ENCODE measurements at regions not wholly inside any gene's neighbourhood (a gene's known extent, or its start where the extent isn't known, plus 50 kb on each side); places are given as distances from the start of the nearest gene placed in this dataset.
"Not testable (repeated sequence)": the region's sequence is repeated elsewhere in the genome, so short reads cannot be mapped to it uniquely, and the experiment has no call there.

DNA sequence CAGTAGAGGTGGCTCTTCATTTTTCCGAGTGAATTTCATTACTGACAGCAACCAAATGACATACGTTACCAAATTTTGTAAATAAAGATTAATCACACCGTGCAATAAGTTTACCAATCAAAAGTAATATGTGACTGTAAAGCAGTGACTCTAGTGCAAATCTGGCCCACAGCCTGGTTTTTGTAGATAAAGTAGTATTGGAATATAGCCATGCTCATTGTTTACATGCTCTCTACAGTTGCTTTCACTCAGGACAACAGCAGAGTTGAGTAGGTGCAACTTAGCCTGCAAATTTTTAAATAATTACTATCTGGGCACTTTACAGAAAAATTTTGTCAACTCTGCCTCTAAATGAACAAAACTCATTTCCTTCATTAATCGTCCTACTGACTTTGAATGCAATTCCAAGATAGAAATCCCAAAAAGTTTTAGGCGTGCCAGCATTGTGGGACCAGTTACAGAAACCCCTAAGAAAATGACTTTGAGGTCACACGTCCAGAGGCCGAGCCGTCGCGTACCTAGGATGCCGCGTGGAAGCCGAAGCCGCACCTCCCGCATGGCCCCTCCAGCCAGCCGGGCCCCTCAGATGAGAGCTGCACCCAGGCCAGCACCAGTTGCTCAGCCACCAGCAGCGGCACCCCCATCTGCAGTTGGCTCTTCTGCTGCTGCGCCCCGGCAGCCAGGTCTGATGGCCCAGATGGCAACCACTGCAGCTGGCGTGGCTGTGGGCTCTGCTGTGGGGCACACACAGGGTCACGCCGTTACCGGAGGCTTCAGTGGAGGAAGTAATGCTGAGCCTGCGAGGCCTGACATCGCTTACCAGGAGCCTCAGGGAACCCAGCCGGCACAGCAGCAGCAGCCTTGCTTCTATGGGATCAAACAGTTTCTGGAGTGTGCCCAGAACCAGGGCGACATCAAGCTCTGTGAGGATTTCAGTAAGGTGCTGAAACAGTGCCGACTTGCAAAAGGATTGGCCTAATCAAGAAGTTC lies 180.7 kb upstream of the TLE4 start:
- DNase-seq (ENCODE audit: low read depth): no peak

DNA sequence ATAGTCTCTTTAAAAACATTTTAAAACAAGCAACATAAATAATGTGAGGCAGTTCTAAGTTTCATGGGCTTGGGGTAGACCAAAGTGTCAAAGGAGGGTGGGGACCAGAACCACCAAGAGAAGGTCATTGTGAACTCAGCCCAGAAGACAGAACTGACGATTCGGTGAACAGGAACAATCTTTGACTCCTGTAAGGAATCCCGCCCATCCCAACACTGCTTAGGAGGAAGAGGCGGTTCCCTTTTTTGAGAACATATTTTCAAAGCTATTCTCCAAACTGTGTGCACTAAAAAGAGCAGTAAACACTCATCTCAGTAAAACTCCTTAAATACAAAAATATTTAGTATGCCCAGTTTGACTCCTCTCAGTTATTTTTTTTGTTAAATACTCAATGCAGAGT lies 176.5 kb upstream of the TLE4 start:
- DNase-seq (ENCODE audit: low read depth): no peak

DNA sequence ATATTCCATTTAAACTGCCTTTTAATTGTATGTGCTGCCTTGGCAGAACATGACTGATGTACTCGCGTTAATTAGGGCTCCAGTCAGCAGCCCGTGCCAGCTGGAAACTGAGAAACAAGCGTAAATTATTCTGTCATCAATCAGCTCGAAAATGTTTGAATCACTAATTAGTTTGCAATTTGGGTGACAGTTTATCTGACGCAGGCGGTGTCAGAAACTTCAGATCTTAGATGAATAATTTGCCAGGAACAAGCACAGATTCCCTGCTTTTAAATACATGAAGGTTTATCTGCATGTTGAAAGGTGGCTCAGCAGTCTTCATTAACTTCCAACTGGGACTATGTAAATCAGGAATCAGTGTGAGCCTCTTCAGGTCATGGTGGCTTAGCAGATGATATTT lies 176.0 kb upstream of the TLE4 start:
- DNase-seq (ENCODE audit: low read depth): no peak

DNA sequence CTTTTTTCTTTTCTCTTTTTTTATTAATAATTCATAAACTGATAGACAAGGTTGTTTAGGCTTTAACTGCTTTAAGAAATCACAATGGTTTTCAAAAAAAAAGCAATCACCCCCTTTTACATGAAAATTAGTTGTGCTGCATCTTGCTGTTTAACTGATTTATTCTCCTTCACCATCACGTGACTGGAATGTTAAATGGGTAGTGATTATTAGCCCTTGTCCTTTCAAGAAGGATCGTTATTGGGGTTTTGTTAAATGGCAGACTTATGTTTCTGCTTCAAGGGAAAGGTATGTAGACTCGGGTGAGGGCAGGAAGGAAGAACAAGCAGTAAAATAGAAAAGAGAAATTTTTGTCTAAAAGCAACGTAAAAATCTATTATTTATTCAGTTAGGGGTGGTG lies 175.6 kb upstream of the TLE4 start:
- no peak for DNase-seq (ENCODE audit: low read depth)

DNA sequence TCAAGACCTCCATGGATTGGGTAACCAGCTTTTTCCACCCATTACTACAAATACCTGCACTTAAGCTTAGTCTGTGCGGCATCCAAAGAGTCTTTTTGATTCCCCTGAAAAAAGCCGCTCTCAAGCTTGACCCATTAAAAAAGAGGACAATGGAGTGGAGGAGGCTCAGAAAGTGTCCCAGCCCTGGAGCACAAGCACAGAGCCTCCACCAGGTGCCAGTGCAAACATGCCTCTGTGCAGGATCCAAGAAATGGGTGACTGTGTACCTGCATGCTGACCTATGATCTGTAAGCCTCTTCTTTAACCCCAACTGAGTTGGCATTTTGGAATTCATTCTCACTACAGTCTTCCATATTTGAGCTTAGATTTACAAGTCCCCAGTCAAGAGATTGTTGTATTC lies 168.3 kb upstream of the TLE4 start:
- no peak for DNase-seq (ENCODE audit: low read depth)

DNA sequence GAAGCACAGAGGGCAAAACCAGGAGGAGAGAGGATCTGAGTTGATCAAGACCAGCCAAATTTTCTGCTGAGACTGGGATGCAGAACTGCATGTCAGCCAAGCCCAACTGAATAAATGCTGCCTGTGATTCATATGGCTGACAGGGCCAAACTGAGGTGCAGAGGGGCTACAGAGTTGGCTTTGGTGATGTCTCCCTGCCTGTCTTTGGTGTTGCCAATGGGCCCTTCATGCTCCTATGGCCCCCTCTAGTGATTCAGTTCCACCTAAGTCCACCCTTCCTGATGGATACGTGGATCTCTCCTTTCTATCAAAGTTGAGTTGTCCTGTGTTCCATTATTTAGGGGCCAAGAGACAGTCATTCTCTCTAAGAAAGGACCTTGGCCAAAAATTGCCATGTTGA lies 163.6 kb upstream of the TLE4 start:
- no peak for DNase-seq (ENCODE audit: low read depth)

DNA sequence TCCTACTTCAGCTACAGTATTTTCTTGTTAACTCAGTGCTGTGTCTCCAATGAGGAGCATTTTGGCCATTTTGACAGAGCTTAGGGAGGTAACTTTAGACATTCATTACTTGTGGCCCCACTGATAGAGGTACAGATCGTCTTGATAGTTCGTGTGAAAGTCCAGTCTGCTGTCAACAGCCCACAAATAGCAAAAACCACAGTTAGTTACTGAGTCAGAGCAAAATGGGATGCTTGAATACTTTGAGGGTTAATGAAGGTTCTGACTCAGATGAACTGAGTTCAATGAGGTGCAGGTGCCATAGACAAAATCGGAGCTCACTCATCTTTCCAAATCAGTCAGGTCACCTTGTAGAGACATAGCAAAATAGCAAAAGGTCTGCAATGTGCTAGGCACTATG lies 163.1 kb upstream of the TLE4 start:
- no peak for DNase-seq (ENCODE audit: low read depth)

DNA sequence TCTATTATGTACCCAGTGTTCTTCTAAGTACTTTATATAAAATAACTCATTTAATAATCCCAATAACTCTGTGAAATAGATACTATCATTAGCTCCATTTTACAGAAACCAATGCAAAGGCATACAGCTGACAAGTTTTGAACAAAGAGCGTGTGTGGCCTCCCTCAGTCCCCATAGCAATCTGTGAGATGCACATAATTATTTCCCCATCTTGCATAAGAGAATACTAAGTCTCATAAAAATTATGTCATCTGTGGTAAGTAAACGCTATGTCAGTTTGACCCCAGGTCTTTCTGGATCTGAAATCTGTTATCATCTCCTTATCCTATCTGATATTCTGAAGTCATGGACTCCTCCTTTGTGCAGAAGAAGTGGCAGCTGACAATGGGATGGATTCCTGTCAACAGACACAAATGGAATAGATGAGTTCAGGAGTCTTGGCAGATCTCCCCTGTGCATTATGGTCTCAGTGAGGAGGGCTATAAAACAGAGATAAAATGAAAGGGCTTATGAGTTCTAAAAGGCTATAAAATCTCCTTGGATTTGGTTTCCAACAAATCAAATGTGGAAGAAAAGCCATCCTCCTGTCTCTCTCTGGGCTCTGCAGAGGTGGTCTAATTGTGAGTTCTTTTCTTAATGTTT lies 162.5 kb upstream of the TLE4 start:
- no peak for DNase-seq (ENCODE audit: low read depth)

DNA sequence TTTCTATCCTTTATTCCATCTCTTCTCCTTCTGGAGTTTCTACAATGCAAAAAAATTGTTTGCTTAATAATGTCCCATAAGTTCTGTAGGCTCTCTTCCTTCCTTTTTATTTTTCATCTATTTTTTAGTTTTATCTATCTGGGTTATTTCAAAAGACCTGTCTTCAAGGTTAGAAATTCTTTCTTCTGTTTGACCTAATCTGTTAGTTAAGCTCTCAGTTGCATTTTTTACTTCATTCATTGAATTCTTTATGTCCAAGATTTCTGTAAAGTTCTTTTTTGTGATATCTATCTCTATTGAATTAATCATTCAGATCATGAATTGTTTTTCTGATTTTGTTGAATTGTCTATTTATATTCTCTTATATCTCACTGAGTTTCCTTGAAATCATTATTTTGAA lies 145.9 kb upstream of the TLE4 start:
- no peak for DNase-seq (ENCODE audit: low read depth)

DNA sequence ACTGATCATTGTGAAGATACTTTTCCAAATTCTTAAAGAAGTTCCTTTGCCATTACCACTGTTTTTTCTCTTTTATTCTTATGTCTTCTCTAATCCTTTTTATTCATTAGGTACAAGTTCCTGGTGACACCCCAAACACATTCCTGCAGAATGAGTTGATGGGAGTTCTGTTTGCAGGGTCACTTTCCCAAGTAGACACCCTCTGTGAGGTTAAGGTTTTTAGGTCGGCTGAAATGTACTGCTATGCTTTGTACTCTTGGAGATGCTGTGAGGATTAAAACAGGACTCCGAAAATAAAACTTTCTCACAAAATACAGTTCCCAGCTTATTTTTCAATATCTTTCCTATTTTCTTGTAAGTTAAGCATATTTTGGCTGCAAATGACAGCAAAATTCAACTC lies 143.3 kb upstream of the TLE4 start:
- no peak for DNase-seq (ENCODE audit: low read depth)

DNA sequence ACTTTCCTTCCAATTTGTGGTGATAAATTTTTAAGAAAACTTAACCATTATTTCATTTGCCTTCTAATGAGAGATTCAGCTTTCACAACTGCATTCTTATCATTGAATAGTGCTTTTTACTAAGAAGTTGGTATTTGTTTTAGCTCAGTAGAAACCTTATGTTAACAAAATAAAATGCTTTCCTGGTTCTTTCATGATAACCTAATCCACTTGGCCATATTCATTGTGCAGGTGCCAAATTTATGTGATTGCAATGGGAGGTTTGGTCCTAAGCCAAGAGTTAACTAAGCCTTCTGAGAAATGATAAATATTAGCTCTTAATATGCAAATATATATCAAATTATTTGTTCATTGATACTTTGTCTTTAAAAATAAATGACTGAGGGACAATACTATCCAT lies 141.1 kb upstream of the TLE4 start:
- DNase-seq (ENCODE audit: low read depth): no peak

DNA sequence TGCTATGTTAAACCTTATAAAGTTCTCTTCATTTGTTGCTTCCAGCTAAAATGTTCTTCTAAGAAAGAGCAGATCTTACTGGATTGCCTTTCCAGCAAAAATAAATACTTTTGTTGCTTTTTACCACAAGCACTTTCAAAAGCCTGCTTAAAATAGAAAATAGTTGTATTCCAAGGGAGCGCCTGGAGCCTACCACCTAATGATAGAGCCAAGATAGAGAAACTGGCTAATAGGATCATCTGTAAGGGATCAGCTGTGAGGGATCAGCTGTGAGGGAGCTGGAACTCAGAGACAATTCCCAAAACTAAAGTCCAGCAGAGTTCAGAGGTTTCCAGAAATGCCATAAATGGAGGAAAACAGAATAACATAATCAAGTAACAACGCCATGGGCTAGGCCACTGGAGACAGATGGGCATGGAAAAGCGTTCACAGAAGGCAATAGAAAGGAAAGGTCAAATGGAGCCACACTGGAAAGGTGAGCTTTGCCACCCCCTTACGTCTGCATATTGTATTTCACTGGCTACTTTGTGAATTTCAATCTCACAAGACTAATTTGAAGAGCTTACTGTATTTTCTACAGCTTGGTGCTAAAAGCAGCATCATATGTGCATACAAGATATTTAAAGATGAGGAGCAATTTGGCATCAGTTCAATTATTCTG lies 140.6 kb upstream of the TLE4 start:
- DNase-seq (ENCODE audit: low read depth): no peak

DNA sequence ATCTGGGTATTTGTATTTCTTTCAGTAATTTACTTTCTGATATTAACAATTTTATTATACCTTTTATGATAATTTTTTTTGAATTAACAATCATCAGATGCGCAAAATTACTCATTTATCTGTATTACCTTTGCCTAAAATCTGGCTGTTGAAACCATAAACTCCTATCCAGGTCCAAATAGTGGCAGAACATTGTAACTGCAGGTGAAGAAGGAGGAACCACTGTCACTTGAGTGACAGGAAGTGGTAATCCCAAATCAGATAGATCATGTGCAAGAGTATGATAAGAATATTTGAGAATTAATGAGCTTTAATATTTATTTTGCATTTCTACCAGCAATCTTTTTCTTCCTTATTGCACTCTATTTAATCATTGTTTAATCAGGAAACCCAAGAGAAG lies 139.3 kb upstream of the TLE4 start:
- DNase-seq (ENCODE audit: low read depth): no peak

DNA sequence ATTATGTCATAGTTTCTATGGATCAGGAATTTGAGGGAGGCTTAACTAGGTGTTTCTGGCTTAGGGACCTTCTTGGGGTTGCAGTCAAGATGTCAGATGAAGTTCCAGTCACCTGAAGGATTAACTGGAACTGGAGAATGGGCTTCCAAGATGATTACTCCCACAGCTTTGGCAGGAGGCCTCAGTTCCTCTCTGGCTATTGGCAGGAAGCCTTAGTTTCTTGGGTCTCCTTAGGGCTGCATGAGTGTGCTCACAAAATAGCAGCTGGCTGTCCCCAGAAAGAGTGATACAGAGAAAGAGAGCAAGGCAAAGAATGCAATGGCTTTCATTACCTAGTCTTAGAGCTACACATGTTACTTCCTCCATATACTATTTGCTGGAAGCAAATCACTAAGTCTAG lies 138.1 kb upstream of the TLE4 start:
- no peak for DNase-seq (ENCODE audit: low read depth)

DNA sequence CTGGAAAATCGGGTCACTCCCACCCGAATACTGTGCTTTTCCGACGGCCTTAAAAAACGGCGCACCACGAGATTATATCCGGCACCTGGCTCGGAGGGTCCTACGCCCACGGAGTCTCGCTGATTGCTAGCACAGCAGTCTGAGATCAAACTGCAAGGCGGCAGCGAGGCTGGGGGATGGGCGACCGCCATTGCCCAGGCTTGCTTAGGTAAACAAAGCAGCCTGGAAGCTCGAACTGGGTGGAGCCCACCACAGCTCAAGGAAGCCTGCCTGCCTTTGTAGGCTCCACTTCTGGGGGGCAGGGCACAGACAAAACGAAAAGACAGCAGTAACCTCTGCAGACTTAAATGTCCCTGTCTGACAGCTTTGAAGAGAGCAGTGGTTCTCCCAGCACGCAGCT lies 132.5 kb upstream of the TLE4 start:
- DNase-seq (ENCODE audit: low read depth): not testable (repeated sequence)

DNA sequence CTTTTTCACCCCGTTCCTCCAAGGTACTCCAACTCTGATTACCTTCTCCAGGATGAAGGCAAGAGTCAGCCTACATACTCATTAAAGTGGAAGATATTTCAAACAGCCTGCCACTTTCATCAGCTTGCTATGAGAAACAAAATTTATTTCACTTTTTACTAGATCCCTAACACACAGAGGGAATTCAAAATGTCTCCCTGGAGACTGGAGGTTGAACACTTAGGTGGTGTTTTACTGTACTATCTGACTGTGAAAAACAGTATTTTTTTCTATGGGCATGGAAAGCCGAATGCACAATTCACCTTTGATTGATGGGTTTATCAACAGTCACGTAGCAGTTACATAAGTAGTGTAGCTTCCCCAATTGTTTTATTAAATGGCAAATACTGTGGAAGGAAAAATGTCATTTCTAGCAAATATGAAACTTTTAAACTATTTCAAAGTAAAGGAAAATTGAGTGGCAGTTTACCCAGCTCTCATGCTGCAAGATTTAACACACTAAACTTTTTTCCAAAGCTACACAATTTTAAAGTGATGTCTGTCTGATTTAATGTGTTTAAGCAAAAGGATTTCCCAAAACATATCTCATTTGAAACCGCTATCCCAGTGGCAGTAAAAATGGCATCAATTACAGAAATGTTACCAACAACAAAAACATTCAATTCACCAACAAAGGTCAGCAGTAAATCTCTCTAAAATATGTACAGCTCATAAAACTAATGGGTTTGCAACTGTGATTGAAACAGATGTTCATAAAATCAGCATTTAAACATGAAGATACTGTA lies 125.0 kb upstream of the TLE4 start:
- no peak for DNase-seq (ENCODE audit: low read depth)

DNA sequence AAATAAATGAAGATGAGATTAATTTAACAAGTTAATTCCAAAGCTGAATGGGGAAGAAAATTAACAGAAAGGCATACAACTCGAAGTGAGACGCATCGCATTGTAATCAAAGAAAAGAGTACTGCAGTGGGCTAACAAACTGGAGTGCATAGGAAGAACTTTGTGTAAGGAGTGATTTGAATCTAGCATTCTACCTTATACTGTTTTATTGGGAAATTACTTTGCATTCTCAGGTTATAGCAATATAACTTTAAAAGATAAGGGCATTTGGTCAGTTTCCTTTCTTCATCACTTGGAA lies 124.5 kb upstream of the TLE4 start:
- DNase-seq (ENCODE audit: low read depth): no peak

DNA sequence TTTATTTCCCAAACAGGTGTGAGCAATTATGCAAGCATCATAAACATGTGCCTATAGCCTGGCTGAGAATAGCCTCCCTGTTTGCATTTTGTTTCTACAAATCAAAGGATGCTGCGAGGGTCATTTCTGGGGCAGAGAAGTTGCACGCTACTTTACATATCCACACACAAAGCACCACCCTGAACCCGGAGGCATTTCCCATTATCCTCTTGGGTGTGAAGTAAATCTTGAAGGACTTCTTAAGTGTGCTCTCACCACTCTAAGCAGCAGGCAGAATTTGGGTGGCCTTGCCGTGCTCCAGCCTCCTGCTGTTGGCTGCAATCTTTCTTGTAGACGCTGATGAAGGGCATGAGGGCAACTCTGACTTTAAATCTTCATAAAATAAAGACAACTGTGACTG lies 124.0 kb upstream of the TLE4 start:
- DNase-seq (ENCODE audit: low read depth): no peak

DNA sequence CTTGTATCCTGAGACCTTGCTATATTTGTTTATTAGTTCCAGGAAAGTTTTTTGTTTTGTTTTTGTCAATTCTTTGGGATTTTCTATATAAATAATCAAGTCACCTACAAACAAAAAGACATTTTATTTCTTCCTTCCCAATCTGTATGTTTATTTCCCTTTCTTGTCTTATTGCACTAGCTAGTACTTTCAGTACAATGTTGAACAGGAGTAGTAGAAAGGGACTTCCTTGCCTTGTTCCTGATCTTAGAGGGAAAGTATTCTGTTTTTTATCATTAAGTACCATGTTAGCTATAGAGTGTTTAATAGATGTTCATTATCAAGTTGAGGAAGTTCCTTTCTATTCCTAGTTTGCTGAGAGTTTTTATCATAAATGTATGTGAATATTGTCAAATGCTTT lies 119.5 kb upstream of the TLE4 start:
- no peak for DNase-seq (ENCODE audit: low read depth)

DNA sequence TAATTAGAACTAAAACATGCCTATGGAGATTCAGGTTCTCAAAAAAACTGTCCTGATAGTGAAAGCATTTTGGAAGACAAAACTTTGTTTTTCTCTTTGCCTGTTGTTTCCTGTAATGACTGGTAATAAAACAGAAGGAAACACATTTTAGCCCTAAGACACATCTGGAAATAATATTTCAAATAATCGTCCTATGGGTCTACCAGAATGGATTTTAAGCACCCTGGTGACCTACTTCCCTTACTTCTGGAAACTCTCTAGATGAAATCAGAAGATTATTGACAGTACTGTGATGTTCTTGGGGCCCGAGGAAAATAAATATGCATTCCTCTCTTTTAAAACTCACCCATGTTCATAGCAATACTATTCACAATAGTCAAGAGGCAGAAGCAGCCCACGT lies 110.1 kb upstream of the TLE4 start:
- DNase-seq (ENCODE audit: low read depth): no peak

DNA sequence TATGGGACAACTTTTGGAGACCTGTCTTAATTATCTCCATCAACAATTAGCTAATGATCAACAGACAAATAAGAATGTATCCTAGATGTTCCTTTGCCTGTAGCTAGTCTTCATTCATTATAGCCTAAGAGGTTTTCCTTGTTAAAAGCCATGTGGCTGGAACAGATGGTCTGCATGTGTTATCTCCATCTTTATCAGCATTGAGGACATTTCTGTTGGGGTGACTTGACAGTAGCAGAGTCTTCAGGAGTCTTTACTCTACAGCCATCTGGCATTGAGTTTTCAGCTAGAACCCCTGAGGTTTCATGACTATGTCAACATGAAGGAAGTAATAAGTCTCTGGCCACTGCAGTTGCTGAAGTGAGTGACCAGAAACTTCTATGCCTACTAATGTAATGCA lies 106.6 kb upstream of the TLE4 start:
- no peak for DNase-seq (ENCODE audit: low read depth)

DNA sequence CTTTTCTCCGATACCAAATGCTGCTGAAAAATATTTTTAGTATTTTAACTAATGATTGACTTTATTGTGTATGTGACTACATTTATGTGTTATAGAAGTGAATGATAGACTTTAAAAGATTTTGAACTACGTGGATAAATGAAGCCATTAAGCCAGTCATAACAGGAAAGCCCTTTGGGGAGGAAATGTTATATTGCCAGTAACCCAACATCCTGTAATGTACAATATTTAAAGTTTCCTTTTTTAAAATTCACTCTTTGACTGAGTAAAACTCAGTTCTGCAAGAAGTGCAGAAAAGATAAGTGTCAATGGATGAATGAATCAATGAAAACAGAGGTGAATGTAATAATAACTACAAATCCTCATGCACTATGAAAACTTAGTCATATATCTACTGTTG lies 102.6 kb upstream of the TLE4 start:
- DNase-seq (ENCODE audit: low read depth): no peak

DNA sequence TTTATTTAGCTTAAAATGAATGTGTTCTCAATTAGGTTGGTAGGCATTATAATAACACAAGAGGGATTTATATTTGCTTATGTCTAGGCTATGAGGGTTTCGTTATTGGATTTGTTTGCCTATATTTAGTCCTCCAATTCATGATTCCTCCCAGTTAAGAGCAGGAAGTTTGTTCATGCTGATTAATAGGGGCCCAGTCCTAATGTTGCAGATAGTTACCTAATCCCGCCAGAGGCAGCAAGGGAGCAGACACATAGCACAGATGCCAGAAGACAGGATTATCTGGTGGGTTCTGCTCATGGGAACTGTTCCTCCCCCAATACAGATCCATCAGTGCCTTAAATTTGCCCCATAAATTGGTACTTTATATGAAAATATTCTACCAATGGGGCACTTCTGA lies 100.8 kb upstream of the TLE4 start:
- no peak for DNase-seq (ENCODE audit: low read depth)
